Activated naive CD8-positive, alpha-beta T cell treated with anti-CD3 and anti-CD28 coated beads, Interleukin-2, amount 50 U/mL, for 16 hours (primary cell): ENCODE measurements at regions not wholly inside any gene's neighbourhood (a gene's known extent, or its start where the extent isn't known, plus 50 kb on each side); places are given as distances from the start of the nearest gene placed in this dataset.

ENCODE experiments used
- DNase-seq: peaks from one replicate; pipeline ENCODE4 v3.0.0-alpha.2; 2020; ENCODE audit warnings: low read depth, low spot score

- DNase-seq, result no peak
Measured at GRCh38 chr18:42617221-42617620, 498.3 kb downstream of the RIT2 start.

- no peak for DNase-seq
Measured at GRCh38 chr18:42619771-42620170, 495.7 kb downstream of the RIT2 start.

GRCh38 chr18:42620657-42621056, 494.8 kb downstream of the RIT2 start:
- DNase-seq, result no peak

GRCh38 chr18:42623935-42624334, 491.6 kb downstream of the RIT2 start:
- DNase-seq, result no peak

GRCh38 chr18:42632801-42633200, 482.7 kb downstream of the RIT2 start:
- DNase-seq, result no peak

GRCh38 chr18:42635378-42636048, 480.0 kb downstream of the RIT2 start:
- no peak for DNase-seq

GRCh38 chr18:42636309-42636708, 479.2 kb downstream of the RIT2 start:
- no peak for DNase-seq

GRCh38 chr18:42640160-42640559, 475.3 kb downstream of the RIT2 start:
- DNase-seq, result no peak

- no peak for DNase-seq
Measured at GRCh38 chr18:42641996-42642395, 473.5 kb downstream of the RIT2 start.

- DNase-seq, result no peak
Measured at GRCh38 chr18:42644729-42645131, 470.8 kb downstream of the RIT2 start.

- DNase-seq, result no peak
Measured at GRCh38 chr18:42649331-42650035, 466.0 kb downstream of the RIT2 start.

GRCh38 chr18:42654556-42654955, 460.9 kb downstream of the RIT2 start:
- DNase-seq, result no peak

GRCh38 chr18:42657551-42657950, 457.9 kb downstream of the RIT2 start:
- DNase-seq, result no peak

GRCh38 chr18:42658171-42658570, 457.3 kb downstream of the RIT2 start:
- no peak for DNase-seq

- no peak for DNase-seq
Measured at GRCh38 chr18:42659187-42659586, 456.3 kb downstream of the RIT2 start.

- no peak for DNase-seq
Measured at GRCh38 chr18:42670860-42671259, 444.6 kb downstream of the RIT2 start.

GRCh38 chr18:42675810-42676209, 439.7 kb downstream of the RIT2 start:
- no peak for DNase-seq

- DNase-seq, result no peak
Measured at GRCh38 chr18:42683094-42683493, 432.4 kb downstream of the RIT2 start.

GRCh38 chr18:42689310-42689709, 426.2 kb downstream of the RIT2 start:
- DNase-seq, result no peak
